ENCODE measurements at regions not wholly inside any gene's neighbourhood (a gene's known extent, or its start where the extent isn't known, plus 50 kb on each side); places are given as distances from the start of the nearest gene placed in this dataset.

- H3K4me3 ChIP-seq (ENCODE audit: low read depth, low read length) = no peak overlapping the region
- in situ Hi-C loops (cut with HindIII; ENCODE audit: low sequenced_read_pairs) = no loop called here
- no peak for DNase-seq (ENCODE audit: low read depth)
- TF ChIP-seq CTCF (IDR thresholded peaks at IDR 0.05; ENCODE audit: low read depth, low read length, missing control alignments) = no peak
These were observed 106.4 kb downstream of the BRD1 start for GRCh38 chr22:49721211-49721763.

GRCh38 chr22:49720279-49720959, 107.3 kb downstream of the BRD1 start:
- DNase-seq (ENCODE audit: low read depth) = no peak
- in situ Hi-C loops (cut with HindIII; ENCODE audit: low sequenced_read_pairs) = no loop called here
- TF ChIP-seq CTCF (IDR thresholded peaks at IDR 0.05; ENCODE audit: low read depth, low read length, missing control alignments) = no peak
- no peak overlapping the region for H3K4me3 ChIP-seq (ENCODE audit: low read depth, low read length)

- in situ Hi-C loops (cut with HindIII; ENCODE audit: low sequenced_read_pairs) = no loop called here
- no peak for TF ChIP-seq CTCF (IDR thresholded peaks at IDR 0.05; ENCODE audit: low read depth, low read length, missing control alignments)
- DNase-seq (ENCODE audit: low read depth) = no peak
- no peak overlapping the region for H3K4me3 ChIP-seq (ENCODE audit: low read depth, low read length)
These were observed 108.6 kb downstream of the BRD1 start for GRCh38 chr22:49719046-49719445.

- no peak overlapping the region for H3K4me3 ChIP-seq (ENCODE audit: low read depth, low read length)
- in situ Hi-C loops (cut with HindIII; ENCODE audit: low sequenced_read_pairs) = no loop called here
- DNase-seq (ENCODE audit: low read depth) = no peak
- no peak for TF ChIP-seq CTCF (IDR thresholded peaks at IDR 0.05; ENCODE audit: low read depth, low read length, missing control alignments)
These were observed 109.3 kb downstream of the BRD1 start for GRCh38 chr22:49718396-49718795.

- TF ChIP-seq CTCF (IDR thresholded peaks at IDR 0.05; ENCODE audit: low read depth, low read length, missing control alignments) = no peak
- no peak for DNase-seq (ENCODE audit: low read depth)
- in situ Hi-C loops (cut with HindIII; ENCODE audit: low sequenced_read_pairs) = no loop called here
- H3K4me3 ChIP-seq (ENCODE audit: low read depth, low read length) = no peak overlapping the region
These were observed 110.3 kb downstream of the BRD1 start for GRCh38 chr22:49717322-49717919.

GRCh38 chr22:49716441-49716840, 111.2 kb downstream of the BRD1 start:
- TF ChIP-seq CTCF (IDR thresholded peaks at IDR 0.05; ENCODE audit: low read depth, low read length, missing control alignments) = no peak
- in situ Hi-C loops (cut with HindIII; ENCODE audit: low sequenced_read_pairs) = no loop called here
- no peak for DNase-seq (ENCODE audit: low read depth)
- no peak overlapping the region for H3K4me3 ChIP-seq (ENCODE audit: low read depth, low read length)
